Left hindlimb (tissue), 1 donor: ENCODE measurements at regions not wholly inside any gene's neighbourhood (a gene's known extent, or its start where the extent isn't known, plus 50 kb on each side); places are given as distances from the start of the nearest gene placed in this dataset.

Source experiments
- DNase-seq: peaks from one replicate; pipeline ENCODE4 v3.0.0-alpha.2; 2018

- no peak for DNase-seq
These were observed 517.8 kb downstream of the AACS start for GRCh38 chr12:125583071-125583470.

- DNase-seq: no peak
These were observed 521.2 kb downstream of the AACS start for GRCh38 chr12:125586441-125586840.

GRCh38 chr12:125593269-125593668 lies 528.0 kb downstream of the AACS start:
- DNase-seq: no peak

GRCh38 chr12:125604976-125605375 lies 539.7 kb downstream of the AACS start:
- DNase-seq: no peak

GRCh38 chr12:125606312-125606711 lies 541.1 kb downstream of the AACS start:
- DNase-seq: no peak

GRCh38 chr12:125610292-125610691 lies 545.1 kb downstream of the AACS start:
- no peak for DNase-seq

GRCh38 chr12:125610971-125611370 lies 545.7 kb downstream of the AACS start:
- no peak for DNase-seq

- no peak for DNase-seq
These were observed 548.8 kb downstream of the AACS start for GRCh38 chr12:125614058-125614457.

GRCh38 chr12:125619723-125620122 lies 554.5 kb downstream of the AACS start:
- no peak for DNase-seq

- DNase-seq: no peak
These were observed 568.5 kb downstream of the AACS start for GRCh38 chr12:125633686-125634085.

- DNase-seq: no peak
These were observed 569.6 kb downstream of the AACS start for GRCh38 chr12:125634813-125635212.

GRCh38 chr12:125639826-125640225 lies 574.6 kb downstream of the AACS start:
- no peak for DNase-seq

GRCh38 chr12:125643055-125643454 lies 577.8 kb downstream of the AACS start:
- DNase-seq: no peak

GRCh38 chr12:125645724-125646123 lies 580.5 kb downstream of the AACS start:
- DNase-seq: no peak

- DNase-seq: no peak
These were observed 585.4 kb downstream of the AACS start for GRCh38 chr12:125650587-125650986.

- DNase-seq: no peak
These were observed 586.4 kb downstream of the AACS start for GRCh38 chr12:125651625-125652024.

GRCh38 chr12:125652681-125653080 lies 587.4 kb downstream of the AACS start:
- DNase-seq: no peak

GRCh38 chr12:125657681-125658080 lies 592.4 kb downstream of the AACS start:
- no peak for DNase-seq

GRCh38 chr12:125674554-125675338 lies 609.5 kb downstream of the AACS start:
- no peak for DNase-seq

GRCh38 chr12:125676366-125676765 lies 611.1 kb downstream of the AACS start:
- no peak for DNase-seq

GRCh38 chr12:125677829-125678228 lies 612.6 kb downstream of the AACS start:
- DNase-seq: no peak

GRCh38 chr12:125678589-125678993 lies 613.4 kb downstream of the AACS start:
- no peak for DNase-seq

- no peak for DNase-seq
These were observed 618.6 kb downstream of the AACS start for GRCh38 chr12:125683748-125684381.

- no peak for DNase-seq
These were observed 619.9 kb downstream of the AACS start for GRCh38 chr12:125684968-125685790.
